ENCODE measurements at regions not wholly inside any gene's neighbourhood (a gene's known extent, or its start where the extent isn't known, plus 50 kb on each side); places are given as distances from the start of the nearest gene placed in this dataset.
"Not testable (repeated sequence)": the region's sequence is repeated elsewhere in the genome, so short reads cannot be mapped to it uniquely, and the experiment has no call there.

DNA sequence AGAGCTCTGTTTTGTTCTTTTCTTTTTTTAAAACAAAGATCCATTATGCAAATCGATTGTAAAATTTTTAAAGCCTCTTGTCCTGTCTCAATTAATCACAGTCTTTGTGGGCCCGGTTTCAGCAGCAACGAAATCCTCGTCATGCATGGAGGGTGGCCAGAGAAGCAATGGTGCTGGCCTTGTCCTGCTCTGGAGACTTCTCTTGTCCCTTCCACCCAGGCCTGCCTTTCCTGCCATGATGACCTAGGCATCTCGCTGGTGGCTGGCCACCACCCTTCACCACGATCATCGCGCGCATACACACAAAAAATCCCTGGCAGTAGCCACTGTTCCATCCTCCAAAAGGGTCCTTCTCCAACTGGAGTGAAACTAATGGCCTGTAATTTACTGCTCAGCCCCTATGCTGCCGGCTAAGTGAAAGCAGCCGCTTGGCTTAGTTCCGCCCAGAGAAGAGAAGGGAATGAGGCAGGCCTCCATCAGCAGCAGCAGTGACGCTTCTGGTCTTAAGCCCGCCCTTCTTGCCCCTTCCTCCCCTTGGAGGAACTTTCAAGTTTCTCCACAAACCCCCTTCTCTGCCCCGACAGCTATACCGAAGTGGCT lies 309.5 kb downstream of the NPHP4 start:
- DNase-seq, result no peak

GRCh38 chr1:5681654-5682053 lies 310.6 kb downstream of the NPHP4 start:
- no peak for DNase-seq

GRCh38 chr1:5680600-5680999 lies 311.6 kb downstream of the NPHP4 start:
- DNase-seq, result no peak

DNA sequence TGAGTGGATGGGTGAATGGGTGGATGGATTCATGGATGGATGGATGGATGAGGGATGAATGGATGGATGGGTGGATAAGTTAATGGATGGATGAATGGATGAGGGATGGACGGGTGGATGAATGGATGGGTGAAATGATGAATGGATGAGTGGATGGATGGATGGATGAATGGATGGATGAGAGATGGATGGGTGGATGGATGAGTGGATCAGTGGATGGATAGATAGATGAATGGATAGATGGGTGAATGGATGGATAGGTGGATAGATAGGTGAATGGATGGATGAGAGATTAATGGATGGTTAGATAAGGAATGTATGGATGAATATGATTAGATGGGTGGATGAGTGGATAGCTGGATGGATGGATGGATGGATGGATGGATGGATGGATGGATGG lies 313.5 kb downstream of the NPHP4 start:
- no peak for DNase-seq

DNA sequence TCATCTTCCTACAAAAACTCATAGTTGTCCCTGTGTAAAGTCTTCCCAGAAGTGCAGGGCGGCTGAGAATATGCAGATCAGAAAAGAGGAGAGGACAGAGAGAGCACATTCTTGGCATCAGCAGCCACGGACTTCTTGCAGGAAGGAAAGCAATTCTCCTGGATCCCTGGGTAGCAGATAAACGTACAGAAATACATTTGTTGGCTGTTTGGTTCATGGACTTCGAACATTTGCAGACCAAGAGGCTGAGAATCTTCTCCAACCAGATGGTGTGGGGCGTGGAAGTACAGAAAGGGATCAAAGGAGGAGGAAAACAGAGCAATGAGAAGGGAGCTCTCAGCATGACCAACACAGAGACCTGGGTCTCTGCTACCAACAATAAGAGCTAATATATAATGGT lies 319.9 kb downstream of the NPHP4 start:
- DNase-seq, result not testable (repeated sequence)

- DNase-seq, result no peak
Observed at GRCh38 chr1:5670590-5671350, 321.5 kb downstream of the NPHP4 start.

GRCh38 chr1:5667513-5668325 lies 324.5 kb downstream of the NPHP4 start:
- no peak for DNase-seq

DNA sequence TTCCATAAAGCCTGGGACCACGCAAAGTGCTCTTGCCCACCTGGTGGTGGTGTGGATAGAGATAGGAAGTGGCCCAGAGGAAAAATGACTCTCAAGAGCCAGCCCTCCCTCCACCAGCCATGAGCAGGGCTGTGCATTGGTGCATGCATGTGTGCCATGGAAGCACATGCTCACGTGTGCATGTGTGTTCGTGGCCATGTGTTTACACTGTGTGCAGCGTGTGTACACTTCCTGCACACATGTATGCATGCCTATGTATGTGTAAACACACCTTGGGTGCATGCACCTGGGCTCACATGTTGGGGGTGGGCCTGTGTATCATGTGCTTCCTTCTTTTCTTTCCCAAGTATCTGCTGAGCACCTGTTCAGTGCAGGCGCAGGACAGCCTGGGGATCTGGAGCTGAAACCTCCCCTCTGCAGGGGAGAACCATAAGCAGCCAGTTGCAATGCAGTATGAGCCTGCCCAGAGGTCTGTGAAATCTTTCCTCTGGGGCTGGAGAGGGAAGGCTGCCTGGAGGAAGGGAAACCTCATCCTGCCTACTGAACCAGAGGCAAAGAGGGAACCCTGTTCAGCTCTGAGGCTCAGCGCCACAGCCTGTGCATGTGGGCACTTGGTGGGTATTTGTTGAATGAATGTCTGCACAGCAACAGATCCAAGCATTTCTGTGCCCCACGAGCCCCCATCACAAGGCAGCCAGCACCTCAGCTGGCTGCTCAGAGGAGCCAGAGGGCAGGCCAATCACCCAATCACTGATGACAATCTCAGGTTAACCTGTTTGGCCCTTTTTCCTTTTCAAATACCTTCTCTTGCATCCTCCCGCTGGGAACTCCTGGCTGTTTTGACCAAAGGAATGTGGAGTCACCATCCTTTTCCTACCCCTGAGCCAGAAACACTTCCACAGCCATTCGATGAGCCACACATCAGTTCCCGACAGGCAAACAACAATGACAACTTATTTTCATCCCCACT lies 327.0 kb downstream of the NPHP4 start:
- no peak for DNase-seq

- DNase-seq, result no peak
Observed at GRCh38 chr1:5664081-5664768, 328.0 kb downstream of the NPHP4 start.

DNA sequence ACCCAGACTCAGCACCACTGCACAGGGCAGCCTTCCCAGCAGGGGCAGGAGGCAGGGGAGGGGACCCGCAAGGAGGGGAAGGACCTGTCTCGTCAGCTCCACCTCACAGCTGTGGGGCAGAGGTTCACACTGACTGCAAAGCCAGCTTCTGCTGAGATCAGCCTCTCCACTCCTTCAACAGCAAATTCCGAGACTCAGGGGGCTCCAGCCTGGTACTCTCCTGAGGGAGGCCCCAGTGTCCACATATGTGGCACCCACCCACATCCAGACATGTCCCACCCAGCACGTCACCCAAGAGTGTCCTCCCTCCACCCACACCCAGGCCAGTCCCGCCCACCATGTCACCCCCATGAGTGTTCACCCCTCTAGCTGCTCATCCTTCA lies 329.5 kb downstream of the NPHP4 start:
- no peak for DNase-seq

GRCh38 chr1:5662086-5662743 lies 330.0 kb downstream of the NPHP4 start:
- DNase-seq, result no peak

DNA sequence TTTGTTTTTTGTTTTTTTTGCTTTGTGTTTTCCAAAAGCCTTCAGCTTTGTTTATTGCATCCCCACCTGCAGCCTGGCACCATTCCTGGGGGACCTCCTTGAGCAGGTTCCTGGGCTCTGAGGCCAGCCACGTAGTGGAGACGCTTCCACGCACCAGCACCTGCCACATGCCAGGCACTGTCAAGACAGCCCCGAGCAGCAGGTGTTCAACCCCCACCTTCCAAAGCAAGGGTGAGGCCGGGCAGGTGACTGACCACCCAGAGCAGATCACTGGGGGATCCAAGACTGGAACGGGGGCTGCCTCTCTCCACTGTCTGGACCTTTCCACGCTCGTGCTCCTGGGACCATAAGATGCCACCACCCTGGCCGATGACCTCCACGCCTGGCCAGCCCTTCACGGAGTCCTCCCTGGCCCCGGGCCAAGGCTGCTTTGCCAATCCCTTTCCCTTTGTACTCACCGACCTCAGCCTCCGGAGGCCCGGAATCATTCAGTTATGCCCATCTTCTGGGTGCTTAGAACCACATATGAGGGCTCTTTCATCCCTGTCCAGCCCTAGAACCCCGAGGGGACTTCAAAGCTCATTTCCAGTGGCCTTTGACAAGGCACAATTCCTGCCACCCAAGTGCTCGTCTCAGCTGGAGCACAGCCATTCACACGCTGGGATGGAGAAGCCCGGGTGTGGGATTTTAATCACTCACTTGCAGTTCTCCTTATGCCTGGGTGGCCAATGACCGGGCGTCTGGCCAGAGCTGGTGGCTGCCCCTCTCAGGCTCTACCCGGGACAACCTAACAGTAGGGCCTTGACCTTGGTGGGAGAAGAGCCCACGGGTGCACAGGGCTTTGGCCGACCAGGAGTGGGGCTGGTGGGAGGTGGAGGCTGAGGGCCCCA lies 330.8 kb downstream of the NPHP4 start:
- no peak for DNase-seq

DNA sequence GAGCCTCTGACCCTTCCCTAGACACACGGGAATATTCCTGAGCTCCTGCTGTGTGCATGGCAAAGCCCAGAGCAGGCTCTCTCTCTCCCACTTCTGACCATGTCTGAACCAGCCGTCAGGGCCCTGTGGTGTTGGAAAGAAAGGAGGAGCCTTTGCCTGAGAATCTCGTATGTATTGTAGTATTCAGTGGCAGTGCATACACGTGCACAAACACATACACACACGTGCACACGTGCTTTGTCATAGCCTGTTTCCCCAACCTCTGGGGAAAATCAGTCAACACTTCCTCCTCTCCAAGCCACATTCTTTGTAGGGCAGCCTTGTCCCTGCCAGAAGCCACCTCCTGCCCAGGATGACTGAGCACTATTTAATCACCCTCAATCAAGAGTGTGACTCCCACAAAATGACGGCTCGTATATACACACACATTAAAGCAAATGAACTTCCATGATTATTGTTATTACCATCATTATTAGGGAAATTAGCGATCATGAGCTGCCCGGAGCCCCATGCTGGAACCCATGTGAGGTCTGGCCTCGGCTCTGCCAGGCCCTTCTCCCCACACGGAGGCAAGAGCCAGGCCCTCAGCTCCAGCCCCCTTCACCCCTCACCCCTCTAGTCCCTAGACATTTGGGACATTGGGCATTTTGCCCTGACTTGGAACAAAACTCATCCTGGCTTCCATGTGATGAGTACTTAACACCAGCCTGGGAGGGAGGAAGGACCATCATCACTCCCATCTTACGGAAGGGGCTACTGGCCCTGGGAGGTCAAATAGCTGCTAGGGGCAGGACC lies 331.9 kb downstream of the NPHP4 start:
- DNase-seq, result no peak

GRCh38 chr1:5659606-5660005 lies 332.6 kb downstream of the NPHP4 start:
- no peak for DNase-seq

DNA sequence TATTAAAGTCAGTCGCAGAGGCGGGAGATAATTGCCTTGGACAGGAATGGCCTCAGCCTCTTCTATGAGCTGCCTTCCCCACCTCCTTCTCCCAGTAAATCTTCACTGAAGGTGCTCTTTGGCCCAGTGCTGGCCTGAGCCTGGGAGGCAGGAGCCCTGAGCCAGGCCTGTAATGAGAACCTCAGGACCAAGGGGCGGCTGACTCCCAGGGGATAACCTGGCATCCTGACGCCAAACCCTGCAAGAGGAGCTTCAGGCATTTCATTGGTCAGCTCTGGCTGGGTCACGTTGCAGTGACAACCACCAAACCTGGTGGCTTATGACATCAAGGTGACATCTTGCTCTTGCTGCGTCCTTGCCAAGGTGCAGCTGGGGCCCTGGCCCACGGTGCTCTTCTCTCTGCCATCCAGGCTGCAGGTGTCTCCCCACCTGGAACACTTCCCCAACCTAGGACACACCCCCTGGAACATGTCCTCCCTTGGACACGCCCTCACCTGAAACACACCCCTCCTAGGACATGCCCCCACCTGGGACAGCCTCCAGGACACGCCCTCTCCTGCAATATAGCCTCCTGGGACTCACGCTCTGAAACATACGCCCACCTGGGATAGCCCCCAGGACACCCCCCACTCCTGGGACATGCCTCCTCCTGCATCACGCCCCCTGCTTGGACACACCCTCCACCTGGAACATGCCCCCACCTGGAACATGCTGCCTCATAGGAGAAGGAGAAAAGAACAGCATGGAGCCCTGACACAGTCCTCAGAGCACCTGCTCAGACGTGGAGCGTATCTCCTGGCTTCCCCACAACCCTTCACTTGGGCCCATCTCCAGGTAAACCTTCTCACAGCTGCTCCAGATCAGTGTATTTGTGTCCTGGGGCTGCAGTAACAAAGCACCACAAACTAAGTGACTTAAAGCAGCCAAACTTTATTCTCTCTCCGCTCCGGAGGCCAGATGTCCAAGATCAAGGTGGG lies 333.6 kb downstream of the NPHP4 start:
- DNase-seq, result no peak

- DNase-seq, result no peak
Observed at GRCh38 chr1:5651964-5652821, 340.0 kb downstream of the NPHP4 start.

DNA sequence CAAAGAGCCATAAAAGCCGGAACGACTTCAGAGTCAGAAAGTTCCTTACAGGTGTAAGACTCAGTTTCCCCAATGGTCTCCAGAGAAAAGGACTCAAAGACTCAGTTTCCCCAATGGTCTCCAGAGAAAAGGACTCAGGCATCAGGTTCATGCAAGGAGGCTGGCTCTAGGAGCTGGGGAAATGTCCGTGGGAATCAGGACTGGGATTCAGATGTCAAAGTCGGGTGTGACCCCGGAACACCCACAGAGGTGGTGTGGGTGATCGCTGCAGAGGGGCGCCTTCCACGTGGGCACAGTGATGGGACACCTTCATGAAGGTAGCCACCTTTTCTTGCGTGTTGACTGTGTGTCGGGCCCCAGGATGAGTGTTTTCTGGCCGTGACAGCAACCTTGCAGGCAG lies 340.8 kb downstream of the NPHP4 start:
- no peak for DNase-seq
